HG03469 (cell line): ENCODE measurements at regions not wholly inside any gene's neighbourhood (a gene's known extent, or its start where the extent isn't known, plus 50 kb on each side); places are given as distances from the start of the nearest gene placed in this dataset.
A peak's percentile ranks its signal among the peaks of the same experiment; 100 is the strongest.
"Not testable (repeated sequence)": the region's sequence is repeated elsewhere in the genome, so short reads cannot be mapped to it uniquely, and the experiment has no call there.

ENCODE experiments used
- ATAC-seq: cut with Tn5 transposase; IDR thresholded peaks from one replicate; pipeline ENCODE4 v1.9.1; 2021; ENCODE audit warnings: mild to moderate bottlenecking, moderate library complexity, moderate number of reproducible peaks; ENCODE audit not compliant: unreplicated experiment

DNA sequence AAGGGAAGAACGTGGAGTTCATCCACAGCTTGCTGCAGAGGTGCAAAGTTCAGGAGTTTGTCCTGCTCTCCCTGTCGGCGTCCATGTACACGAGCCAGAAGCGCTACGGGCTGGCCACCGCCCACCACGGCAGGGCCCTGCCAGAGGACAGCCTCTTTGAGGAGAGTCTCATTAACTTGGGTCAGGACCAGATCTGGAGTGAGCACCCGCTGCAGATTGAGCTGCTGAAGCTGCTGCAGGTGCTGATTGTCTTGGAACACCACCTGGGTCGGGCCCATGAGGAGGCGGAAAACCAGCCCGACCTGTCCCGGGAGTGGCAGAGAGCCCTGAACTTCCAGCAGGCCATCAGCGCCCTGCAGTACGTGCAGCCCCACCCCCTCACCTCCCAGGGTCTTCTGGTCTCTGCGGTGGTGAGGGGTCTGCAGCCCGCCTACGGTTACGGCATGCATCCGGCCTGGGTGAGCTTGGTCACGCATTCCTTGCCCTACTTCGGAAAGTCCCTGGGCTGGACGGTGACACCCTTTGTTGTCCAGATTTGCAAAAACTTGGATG lies 73.8 kb upstream of the MORC3 start:
- ATAC-seq = no peak

DNA sequence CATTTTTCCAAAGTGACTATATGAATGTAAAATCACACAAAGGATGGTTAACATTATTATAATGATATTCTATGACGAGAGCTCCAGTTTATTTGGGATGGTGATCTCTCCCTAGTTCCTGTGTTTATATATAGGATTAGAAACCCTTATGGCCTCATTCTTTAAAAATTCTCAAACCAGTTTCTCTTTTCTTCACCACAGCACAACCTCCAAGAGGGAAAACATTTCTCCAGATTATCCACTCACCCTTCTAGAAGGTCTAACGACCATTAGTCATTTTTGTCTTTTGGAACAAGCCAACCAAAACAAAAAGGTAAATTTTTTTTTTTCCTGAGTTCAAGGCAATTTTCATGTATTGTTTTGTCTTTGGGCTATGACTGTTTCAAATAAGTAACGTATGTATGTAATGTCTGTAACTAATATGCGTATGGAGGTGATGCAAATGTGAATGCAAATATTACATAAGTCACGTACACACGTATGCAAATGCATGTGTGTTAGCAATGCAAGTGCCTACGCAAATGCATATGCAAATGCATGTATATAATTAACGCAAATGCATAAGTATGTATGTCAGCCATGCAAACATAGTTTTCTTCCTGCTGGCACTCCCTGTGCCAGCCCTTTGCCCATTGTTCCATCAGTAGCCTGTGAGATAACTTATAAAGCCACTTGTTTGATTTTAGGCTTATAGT lies 72.5 kb upstream of the MORC3 start:
- ATAC-seq = no peak

DNA sequence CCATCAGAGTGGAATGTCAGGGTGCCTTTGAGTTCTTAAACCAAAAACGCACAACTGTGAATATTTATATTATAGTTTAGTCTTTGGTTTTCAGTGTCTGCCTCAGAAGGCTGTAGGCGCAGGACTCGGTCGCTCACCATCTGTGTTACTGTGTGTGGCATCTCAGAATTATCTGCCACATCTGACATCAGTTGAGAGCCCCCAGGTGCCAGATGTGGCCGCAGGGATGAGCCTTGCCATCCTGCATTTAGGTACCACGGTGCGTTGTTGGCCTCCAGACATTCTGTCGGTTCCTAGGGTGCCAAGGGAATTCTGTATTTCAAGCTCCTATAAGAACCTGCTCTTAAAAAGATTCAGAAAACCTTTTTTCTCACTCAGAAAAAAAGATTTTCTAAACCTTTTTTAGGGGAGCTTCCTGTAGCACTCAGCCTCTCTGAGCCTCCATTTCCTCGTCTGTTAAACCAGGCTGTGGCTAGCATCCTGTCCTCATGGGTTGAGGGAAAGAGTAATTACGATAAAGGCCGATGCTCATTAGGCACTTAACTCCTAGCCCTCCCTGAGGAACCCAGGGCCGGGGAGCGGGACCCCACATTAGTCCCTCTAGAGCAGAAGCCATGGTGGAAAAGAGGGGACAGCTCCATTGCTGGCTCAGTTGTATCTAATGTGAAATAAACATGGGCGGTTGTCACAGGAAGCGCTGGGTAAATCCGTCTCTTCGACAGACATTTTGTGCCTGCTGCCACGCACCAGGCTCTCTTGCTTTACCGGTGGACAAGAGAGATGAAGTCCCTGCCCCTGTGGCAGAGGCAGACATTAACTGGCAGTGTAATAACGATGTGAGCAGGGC lies 70.2 kb upstream of the MORC3 start:
- ATAC-seq = no peak

DNA sequence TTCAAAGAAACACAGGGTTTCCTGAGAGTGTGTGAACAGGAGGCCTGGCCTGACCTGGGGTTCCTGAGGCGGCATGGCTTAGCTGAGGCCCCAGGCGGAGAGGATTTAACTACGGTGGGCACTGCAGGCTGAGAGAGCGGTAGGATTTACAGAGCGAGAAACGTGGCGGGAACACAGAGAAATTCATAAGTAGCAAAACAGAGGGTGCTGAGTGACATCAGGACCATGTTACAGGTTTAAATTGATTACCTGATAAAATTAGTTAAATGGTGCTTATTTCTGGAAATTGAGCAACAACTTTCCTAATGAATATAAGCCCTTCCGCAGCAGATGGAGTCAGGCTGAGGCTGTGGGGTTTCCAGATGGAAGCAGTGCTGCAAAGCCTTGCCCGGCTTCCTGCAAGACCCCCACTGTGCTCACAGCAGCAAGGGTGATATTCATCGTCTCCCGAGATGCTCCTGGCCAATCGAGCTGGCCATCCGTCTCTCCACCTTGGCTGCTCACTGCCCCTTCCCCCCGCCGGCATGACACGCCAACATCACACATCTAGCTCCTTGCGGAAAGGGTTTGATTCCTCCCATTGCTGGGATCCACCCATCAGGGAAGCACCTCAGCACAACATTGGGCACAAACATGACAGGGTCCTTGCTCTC lies 69.4 kb upstream of the MORC3 start:
- ATAC-seq = no peak

DNA sequence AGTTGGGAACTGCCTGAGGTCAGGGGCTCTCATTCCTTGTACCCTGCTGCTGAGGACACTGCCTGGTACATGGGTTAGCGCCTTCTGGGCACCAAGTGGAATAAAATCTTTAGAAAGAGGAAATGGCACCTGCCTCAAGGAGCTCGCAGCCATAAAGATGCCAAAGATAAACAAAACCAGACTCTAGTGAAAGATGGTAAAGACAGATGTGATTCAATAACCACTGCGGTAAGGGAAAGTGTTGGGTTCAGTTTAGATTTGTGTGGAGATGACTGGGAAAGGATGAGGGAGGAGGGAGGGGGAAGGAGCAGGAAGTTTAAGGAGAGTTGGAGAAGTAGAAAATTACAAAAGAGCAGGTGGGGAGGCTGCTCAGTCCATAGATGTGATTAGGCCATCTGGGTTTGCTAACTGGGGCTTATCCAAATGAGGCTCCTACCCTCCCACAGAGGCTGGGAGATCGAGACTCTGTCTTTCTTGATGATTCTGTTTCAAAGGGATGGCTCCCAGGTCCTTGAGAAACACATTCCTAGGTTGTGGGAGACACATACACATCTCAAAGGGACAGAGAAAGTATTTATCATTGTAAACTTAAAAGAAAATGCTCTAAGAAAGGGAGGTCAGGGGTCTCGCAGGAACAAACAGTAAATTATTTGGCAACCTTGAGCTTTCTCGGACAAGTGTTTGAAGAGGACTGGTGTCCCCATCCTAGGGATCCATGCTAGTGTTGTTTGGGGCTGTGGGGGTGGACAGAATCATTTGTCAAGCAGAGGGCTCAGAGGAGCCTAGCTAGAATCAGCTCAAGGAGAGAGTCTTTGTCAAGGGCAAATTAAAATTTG lies 65.7 kb upstream of the MORC3 start:
- no peak for ATAC-seq

DNA sequence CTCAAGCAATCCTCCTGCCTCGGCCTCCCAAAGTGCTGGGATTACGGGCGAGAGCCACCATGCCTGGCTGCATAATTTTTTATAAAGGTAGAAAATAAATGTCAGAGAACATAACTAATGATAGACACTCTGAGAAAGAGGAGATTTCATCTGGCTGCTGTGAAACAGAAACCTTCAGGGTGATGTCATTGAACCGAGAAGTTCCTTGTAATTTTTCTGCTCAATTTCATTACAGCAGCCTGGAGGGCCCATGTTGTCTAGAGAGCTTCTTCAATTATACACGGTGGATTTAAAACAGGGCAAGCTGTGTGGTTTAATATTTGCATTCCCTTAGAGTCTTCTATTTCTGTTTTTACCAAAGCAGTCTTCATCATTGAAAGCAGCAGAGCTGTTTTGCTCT lies 64.3 kb upstream of the MORC3 start:
- ATAC-seq = peak; percentile 51

DNA sequence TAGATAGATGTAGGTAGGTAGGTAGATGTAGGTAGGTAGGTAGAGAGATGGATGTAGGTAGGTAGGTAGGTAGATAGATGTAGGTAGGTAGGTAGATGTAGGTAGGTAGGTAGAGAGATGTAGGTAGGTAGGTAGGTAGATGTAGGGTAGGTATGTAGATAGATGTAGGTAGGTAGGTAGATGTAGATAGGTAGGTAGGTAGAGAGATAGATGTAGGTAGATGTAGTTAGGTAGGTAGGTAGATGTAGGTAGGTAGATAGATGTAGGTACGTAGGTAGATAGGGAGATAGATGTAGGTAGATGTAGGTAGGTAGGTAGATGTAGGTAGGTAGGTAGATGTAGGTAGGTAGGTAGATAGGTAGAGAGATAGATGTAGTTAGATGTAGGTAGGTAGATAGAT lies 62.3 kb upstream of the MORC3 start:
- ATAC-seq = no peak

DNA sequence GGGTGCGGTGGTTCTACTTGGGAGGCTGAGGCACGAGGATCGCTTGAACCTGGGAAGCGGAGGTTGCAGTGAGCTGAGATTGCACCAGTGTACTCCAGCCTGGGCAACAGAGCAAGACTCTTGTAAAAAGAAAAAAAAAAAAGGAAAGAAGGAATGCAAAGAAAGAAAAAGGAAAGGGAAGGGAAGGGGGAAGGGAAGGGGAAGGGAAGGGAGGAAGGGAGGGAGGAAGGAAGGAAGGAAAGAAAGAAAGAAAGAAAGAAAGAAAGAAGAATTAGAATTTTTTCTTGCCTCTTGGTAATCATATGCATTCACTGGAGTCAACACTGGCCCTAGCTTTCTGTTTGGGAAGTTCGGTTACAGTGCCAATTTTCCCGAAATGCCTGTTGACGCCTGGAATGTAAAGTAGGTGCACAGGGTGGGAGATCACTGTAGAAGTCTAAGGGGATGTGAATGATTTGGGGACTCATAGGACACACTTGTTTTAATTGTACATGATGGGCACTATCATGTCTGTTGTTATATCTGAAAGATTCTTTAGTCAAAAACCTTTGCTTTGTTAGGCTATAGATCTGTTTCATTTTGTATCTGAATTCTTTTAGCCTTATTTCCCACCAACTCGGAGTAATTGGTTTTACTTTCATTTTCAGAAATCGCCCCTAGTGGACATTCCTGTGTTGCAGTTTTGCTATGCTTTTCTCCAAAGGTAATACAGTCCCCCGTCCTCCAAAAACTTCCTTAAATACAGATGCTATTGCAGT lies 59.8 kb upstream of the MORC3 start:
- ATAC-seq = no peak

DNA sequence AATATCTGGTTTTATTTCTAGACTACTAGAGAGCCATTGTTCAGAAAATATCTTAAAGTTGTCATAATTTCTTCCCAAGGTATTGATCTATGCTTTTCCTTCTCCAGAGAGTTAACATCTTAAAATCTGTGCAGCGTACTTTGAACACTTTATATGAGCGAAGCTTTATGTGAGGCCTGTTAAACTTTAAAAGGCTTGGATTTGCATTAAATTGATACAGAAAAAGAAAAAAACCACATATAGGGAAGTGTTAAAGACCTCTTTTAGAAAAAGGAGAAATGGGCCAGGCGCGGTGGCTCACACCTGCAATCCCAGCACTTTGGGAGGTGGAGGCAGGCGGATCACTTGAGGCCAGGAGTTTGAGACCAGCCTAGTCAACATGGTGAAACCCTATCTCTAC lies 59.2 kb upstream of the MORC3 start:
- ATAC-seq = no peak

DNA sequence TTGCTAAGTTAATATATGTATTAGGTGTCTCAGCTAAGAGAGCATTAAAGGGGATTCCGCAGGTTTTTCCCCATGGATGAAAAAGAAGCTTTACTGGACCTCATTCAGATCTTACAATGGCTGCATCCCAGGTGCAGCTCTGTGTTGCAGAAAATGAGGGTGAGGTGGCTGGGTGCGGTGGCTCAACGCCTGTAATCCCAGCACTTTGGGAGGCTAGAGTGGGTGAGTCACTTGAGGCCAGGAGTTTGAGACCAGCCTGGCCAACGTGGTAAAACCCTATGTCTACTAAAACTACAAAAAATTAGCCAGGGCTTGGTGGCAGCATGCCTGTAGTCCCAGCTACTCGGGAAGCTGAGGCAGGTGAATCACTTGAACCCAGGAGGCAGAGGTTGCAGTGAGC lies 58.5 kb upstream of the MORC3 start:
- no peak for ATAC-seq

DNA sequence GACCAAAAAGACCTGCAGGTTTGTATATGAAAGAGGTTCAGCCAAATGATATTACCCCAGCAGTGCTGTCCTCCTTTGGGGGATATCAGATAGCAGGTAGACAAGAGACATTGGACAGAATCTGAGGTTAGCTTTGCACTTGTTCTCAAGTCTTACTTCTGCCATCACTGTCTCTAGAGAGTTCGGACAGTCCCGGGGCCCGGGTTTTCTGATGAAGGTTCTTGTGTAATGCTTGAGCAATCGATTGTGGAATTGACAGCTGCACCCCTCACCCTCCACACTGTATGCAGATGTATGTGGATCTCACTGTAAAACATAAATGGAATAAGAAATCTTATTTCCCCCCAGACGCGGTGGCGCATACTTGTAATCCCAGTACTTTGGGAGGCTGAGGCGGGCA lies 56.2 kb upstream of the MORC3 start:
- no peak for ATAC-seq

DNA sequence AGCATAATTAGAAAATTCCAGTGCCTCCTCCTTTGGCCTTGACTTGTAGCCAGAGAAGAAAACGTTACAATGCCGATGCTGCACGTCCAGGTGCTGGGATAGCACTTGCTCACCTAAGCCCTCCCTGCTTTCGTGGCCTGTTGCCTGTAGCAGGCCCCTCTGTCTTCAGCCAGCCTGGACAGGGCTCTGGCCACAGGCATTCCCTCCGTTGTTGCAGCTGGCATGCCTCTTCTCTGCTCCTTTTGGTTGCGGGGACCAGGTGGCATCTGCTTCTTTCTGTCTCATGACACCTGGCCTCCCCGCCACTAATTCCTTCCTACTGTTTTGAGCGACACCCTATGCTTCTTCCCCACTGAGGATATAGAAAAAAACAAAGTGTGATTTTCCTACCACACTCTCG lies 54.6 kb upstream of the MORC3 start:
- no peak for ATAC-seq

DNA sequence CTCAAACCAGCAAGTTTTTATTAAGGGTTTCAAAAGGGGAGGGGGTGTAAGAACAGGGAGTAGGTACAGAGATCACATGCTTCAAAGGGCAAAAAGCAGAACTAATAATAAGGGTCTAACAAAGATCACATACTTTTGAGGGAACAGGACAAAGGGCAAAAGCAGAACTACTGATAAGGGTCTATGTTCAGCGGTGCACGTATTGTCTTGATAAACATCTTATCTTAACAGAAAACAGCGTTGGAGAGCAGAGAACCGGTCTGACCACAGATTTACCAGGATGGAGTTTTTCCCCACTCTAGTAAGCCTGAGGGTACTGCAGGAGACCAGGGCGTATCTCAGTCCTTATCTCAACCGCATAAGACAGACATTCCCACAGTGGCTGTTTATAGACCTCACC lies 52.2 kb upstream of the MORC3 start:
- ATAC-seq = not testable (repeated sequence)

DNA sequence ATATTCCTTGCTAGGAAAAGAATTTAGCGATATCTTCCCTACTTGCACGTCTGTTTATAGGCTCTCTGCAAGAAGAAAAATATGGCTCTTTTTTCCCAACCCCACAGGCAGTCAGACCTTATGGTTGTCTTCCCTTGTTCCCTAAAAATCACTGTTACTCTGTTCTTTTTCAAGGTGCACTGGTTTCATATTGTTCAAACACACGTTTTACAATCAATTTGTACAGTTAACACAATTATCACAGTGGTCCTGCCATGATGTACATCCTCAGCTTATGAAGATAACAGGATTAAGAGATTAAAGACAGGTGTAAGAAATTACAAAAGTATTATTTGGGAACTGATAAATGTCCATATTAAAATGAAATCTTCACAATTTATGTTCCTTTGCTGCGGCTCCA lies 51.7 kb upstream of the MORC3 start:
- not testable (repeated sequence) for ATAC-seq
